ENCODE measurements at regions not wholly inside any gene's neighbourhood (a gene's known extent, or its start where the extent isn't known, plus 50 kb on each side); places are given as distances from the start of the nearest gene placed in this dataset.

DNA sequence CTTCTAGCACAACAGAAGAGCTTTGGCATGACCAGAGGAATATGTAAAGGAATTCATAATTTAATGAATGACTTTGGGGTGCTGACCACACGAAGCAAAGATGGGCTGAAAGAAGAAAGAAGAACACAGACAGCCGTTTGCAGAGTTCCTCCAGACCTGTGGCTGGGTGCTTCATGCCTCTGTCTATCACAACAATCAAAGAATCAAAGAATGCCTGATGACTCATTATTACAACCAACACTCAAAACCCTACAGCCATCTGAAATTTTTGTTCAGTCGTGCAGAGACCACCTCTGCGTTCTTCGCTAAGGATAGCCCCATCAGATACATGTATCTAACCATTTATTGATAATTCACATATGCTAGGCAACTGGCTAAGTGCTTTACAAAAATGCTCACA lies 129.0 kb upstream of the PRICKLE2 start (continued):
- no peak for TF ChIP-seq ZNF354B (CRISPR knock-in tag; IDR thresholded peaks at IDR 0.05)
- no peak for TF ChIP-seq ZNF77 (CRISPR knock-in tag; IDR thresholded peaks at IDR 0.05)
- TF ChIP-seq ZBTB8A (IDR thresholded peaks at IDR 0.05; ENCODE audit: partially characterized antibody) = no peak
- no peak for TF ChIP-seq CTBP1 (IDR thresholded peaks at IDR 0.05; ENCODE audit: borderline replicate concordance)
- TF ChIP-seq ZC3H8 (IDR thresholded peaks at IDR 0.05) = no peak

DNA sequence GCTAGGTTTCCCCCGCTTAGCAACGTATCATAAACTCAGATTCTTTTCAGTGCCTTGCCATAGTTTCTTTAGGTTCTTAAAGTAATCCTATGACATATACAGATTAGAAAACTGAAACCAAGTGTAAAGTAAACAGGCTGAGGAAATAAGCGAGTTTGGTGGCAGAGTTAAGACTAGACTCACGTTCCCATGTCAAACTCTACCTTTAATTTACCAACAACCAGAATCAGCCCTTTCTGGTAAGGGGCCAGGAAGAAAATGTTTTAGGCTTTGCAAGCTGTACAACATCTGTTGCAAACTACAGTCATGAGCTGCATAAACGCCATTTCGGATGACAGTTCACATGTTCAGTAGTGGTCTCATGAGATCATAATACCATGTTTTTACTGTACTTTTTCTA lies 128.0 kb upstream of the PRICKLE2 start:
- H3K4me2 ChIP-seq (ENCODE audit: insufficient read depth, low read length) = no peak overlapping the region
- H3K79me2 ChIP-seq (ENCODE audit: control insufficient read depth, insufficient read depth, low read length) = no peaks in the 10 kb centered on the region
- no peaks in the 10 kb centered on the region for H3K9me3 ChIP-seq (replicated peaks; ENCODE audit: control insufficient read depth, insufficient read depth, low read depth, low read length)
- TF ChIP-seq TCFL5 (CRISPR knock-in tag; conservative IDR thresholded peaks at IDR 0.05) (no peak), ZNF12 (CRISPR knock-in tag; IDR thresholded peaks at IDR 0.05) (no peak), ZBTB7A (IDR thresholded peaks at IDR 0.05; ENCODE audit: borderline replicate concordance, control insufficient read depth, low read depth, low read length) (no peak), TEAD1 (CRISPR knock-in tag; IDR thresholded peaks at IDR 0.05) (no peak), ZNF184 (CRISPR knock-in tag; IDR thresholded peaks at IDR 0.05) (no peak), ZNF79 (CRISPR knock-in tag; IDR thresholded peaks at IDR 0.05; ENCODE audit: low read depth) (no peak), JUNB (CRISPR knock-in tag; conservative IDR thresholded peaks at IDR 0.05) (no peak), GABPB1 (CRISPR knock-in tag; IDR thresholded peaks at IDR 0.05) (no peak), SAFB (IDR thresholded peaks at IDR 0.05; ENCODE audit: borderline replicate concordance, low read depth, low read length) (no peak), CCAR2 (IDR thresholded peaks at IDR 0.05; ENCODE audit: low read depth, low read length) (no peak), ZC3H8 (IDR thresholded peaks at IDR 0.05) (no peak), CREB1 (IDR thresholded peaks at IDR 0.05) (no peak), CREB1 (CRISPR knock-in tag; IDR thresholded peaks at IDR 0.05) (no peak), STAT5A (IDR thresholded peaks at IDR 0.05; ENCODE audit: borderline replicate concordance, low read length) (no peak), PTBP1 (IDR thresholded peaks at IDR 0.05; ENCODE audit: low read depth, low read length) (no peak), BHLHE40 (IDR thresholded peaks at IDR 0.05; ENCODE audit: low read length) (no peak), BMI1 (IDR thresholded peaks at IDR 0.05; ENCODE audit: low read length) (no peak), KHSRP (IDR thresholded peaks at IDR 0.05) (no peak)
- TF ChIP-seq, protein P1, sequence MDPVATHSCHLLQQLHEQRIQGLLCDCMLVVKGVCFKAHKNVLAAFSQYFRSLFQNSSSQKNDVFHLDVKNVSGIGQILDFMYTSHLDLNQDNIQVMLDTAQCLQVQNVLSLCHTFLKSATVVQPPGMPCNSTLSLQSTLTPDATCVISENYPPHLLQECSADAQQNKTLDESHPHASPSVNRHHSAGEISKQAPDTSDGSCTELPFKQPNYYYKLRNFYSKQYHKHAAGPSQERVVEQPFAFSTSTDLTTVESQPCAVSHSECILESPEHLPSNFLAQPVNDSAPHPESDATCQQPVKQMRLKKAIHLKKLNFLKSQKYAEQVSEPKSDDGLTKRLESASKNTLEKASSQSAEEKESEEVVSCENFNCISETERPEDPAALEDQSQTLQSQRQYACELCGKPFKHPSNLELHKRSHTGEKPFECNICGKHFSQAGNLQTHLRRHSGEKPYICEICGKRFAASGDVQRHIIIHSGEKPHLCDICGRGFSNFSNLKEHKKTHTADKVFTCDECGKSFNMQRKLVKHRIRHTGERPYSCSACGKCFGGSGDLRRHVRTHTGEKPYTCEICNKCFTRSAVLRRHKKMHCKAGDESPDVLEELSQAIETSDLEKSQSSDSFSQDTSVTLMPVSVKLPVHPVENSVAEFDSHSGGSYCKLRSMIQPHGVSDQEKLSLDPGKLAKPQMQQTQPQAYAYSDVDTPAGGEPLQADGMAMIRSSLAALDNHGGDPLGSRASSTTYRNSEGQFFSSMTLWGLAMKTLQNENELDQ (CRISPR knock-in tag; IDR thresholded peaks at IDR 0.05; ENCODE audit: borderline replicate concordance) = no peak
- no TSS peak for BruUV-seq (replicated peaks)
- H2AFZ ChIP-seq (ENCODE audit: low read depth, low read length) = no peak overlapping the region
- no peaks in the 10 kb centered on the region for H3K4me1 ChIP-seq (replicated peaks in 1 of 2; ENCODE audit: control insufficient read depth in 2 of 2, insufficient read depth in 2 of 2, low read length in 2 of 2)
- no peak overlapping the region for H3K4me3 ChIP-seq
- ChIA-PET POLR2A (no interaction called here), CTCF (ENCODE audit: low intra/inter-chr PET ratio) (no interaction called here)
- no peak for FAIRE-seq
- in situ Hi-C loops (cut with MboI) = no loop called here
- H3K27ac ChIP-seq (ENCODE audit: extremely low read depth, low read depth, low read length) = no peak overlapping the region
- ATAC-seq = no peak
- H3K27me3 ChIP-seq (ENCODE audit: control insufficient read depth in 2 of 2, insufficient read depth in 2 of 2, low read length in 2 of 2) = no peaks in the 10 kb centered on the region; a peak in 1 of 5 replicates
- H3K9ac ChIP-seq (ENCODE audit: insufficient read depth in 1 of 2, low read depth in 2 of 2, low read length in 2 of 2) = no peak overlapping the region
- 1% methylated on average over 6 of the region's 6 CpGs for WGBS (ENCODE audit: insufficient coverage, low coverage, missing lambda C conversion rate)
- no peaks in the 10 kb centered on the region for H3K36me3 ChIP-seq (ENCODE audit: control insufficient read depth, insufficient read depth, low read length)
- no peak for DNase-seq (ENCODE audit: extremely low read depth in 1 of 4, low spot score in 3 of 4)
- H4K20me1 ChIP-seq (replicated peaks; ENCODE audit: control insufficient read depth, insufficient read depth, low read length) = no peaks in the 10 kb centered on the region
- intact Hi-C loops (cut with micrococcal nuclease) = no loop called here
- H3K9me1 ChIP-seq (ENCODE audit: control insufficient read depth, insufficient read depth, low read length) = no peaks in the 10 kb centered on the region
